IMR-90 (cell line): ENCODE measurements at regions not wholly inside any gene's neighbourhood (a gene's known extent, or its start where the extent isn't known, plus 50 kb on each side); places are given as distances from the start of the nearest gene placed in this dataset.

ENCODE experiments used
- ATAC-seq: fragments of 200-7000 bp; cut with Tn5 transposase; 2 replicates; pipeline ENCODE4 v1.9.1; 2020; ENCODE audit warnings: low read depth, mild to moderate bottlenecking, moderate library complexity
- BruUV-seq: library from RNA; stranded (reverse); fragments of 400-500 nt; replicated peaks from 2 replicates; lab custom pipeline; 2021; lab: Mats Ljungman, UMichigan
- CTCF ChIA-PET: fragments of 300-600 bp; formaldehyde crosslinking; extraction: SDS; loops from one replicate; lab custom pipeline; 2021; ENCODE audit warnings: antibody characterized with exemption; lab: Yijun Ruan, JAX
- POLR2A ChIA-PET: fragments of 300-600 bp; sonication (Branson Sonifier 250); formaldehyde crosslinking; loops from one replicate; lab custom pipeline; 2022; ENCODE audit warnings: antibody characterized with exemption; ENCODE audit not compliant: unreplicated experiment; lab: Charles Lee
- DNase-seq: peaks from one replicate; pipeline ENCODE4 v3.0.0; 2013
- H2AFZ ChIP-seq: replicated peaks from 2 replicates; pipeline ENCODE3; 2013; ENCODE audit warnings: low read length, mild to moderate bottlenecking; ENCODE audit not compliant: poor library complexity
- H2AK5ac ChIP-seq: 2 replicates; pipeline ENCODE4 v1.6.1; 2013; ENCODE audit warnings: low read depth, low read length, inconsistent platforms
- H2AK9ac ChIP-seq: replicated peaks from 2 replicates; pipeline ENCODE3; 2013; ENCODE audit warnings: mild to moderate bottlenecking, low read depth, low read length, moderate library complexity; ENCODE audit not compliant: poor library complexity
- H2BK120ac ChIP-seq: 2 replicates; pipeline ENCODE4 v1.6.1; 2013; ENCODE audit warnings: low read depth, low read length, inconsistent platforms
- H2BK15ac ChIP-seq: 3 replicates; pipeline ENCODE4 v1.6.1; 2013; ENCODE audit warnings: low read depth, low read length, inconsistent platforms
- H2BK20ac ChIP-seq: 2 replicates; pipeline ENCODE4 v1.6.1; 2013; ENCODE audit warnings: low read depth, mild to moderate bottlenecking, inconsistent platforms, low read length, moderate library complexity
- H2BK5ac ChIP-seq: 2 replicates; pipeline ENCODE4 v1.6.1; 2013; ENCODE audit warnings: mild to moderate bottlenecking, low read depth, low read length, inconsistent platforms; ENCODE audit not compliant: poor library complexity, severe bottlenecking
- H3K14ac ChIP-seq: replicated peaks from 2 replicates; pipeline ENCODE4 v1.6.1; 2013; ENCODE audit warnings: low read depth, low read length, inconsistent platforms
- H3K18ac ChIP-seq: 2 replicates; pipeline ENCODE4 v1.6.1; 2013; ENCODE audit warnings: low read depth, low read length, control low read depth
- H3K23ac ChIP-seq: 2 replicates; pipeline ENCODE4 v1.6.1; 2013; ENCODE audit warnings: low read depth, low read length, inconsistent platforms
- H3K27ac ChIP-seq: 2 replicates; pipeline ENCODE4 v1.5.1; 2013; ENCODE audit warnings: mild to moderate bottlenecking, control low read depth, low read length; ENCODE audit not compliant: insufficient read depth
- H3K27me3 ChIP-seq: 2 replicates; pipeline ENCODE4 v1.6.1; 2013; ENCODE audit warnings: low read length; ENCODE audit not compliant: control insufficient read depth, insufficient read depth
- H3K36me3 ChIP-seq: 2 replicates; pipeline ENCODE4 v1.6.1; 2013; ENCODE audit warnings: low read length, mixed read lengths; ENCODE audit not compliant: control insufficient read depth, insufficient read depth
- H3K4ac ChIP-seq: 2 replicates; pipeline ENCODE4 v1.6.1; 2013; ENCODE audit warnings: low read depth, low read length, inconsistent platforms
- H3K4me1 ChIP-seq: 2 replicates; pipeline ENCODE4 v1.6.1; 2013; ENCODE audit warnings: low read length, mixed read lengths; ENCODE audit not compliant: control insufficient read depth, insufficient read depth
- H3K4me2 ChIP-seq: 2 replicates; pipeline ENCODE4 v1.6.1; 2013; ENCODE audit warnings: low read depth, mild to moderate bottlenecking, control low read depth, low read length, moderate library complexity
- H3K4me3 ChIP-seq: 2 replicates; pipeline ENCODE4 v1.5.1; 2013; ENCODE audit warnings: low read depth, mild to moderate bottlenecking, control low read depth, low read length, moderate library complexity; ENCODE audit not compliant: insufficient read depth
- H3K56ac ChIP-seq: 2 replicates; pipeline ENCODE4 v1.6.1; 2013; ENCODE audit warnings: low read length, inconsistent platforms; ENCODE audit not compliant: insufficient read depth; ENCODE audit errors: extremely low read depth
- H3K79me1 ChIP-seq, 2 experiments: 2 replicates each; pipeline ENCODE4 v1.6.1; 2013; ENCODE audit warnings: low read length in 2 of 2, inconsistent platforms in 1 of 2, low read depth in 1 of 2
- H3K9ac ChIP-seq: 2 replicates; pipeline ENCODE4 v1.6.1; 2013; ENCODE audit warnings: low read depth, low read length, control low read depth
- H3K9me1 ChIP-seq: 2 replicates; pipeline ENCODE4 v1.6.1; 2013; ENCODE audit warnings: low read length, inconsistent platforms; ENCODE audit not compliant: insufficient read depth
- H3K9me3 ChIP-seq: 2 replicates; pipeline ENCODE4 v1.6.1; 2013; ENCODE audit warnings: low read length; ENCODE audit not compliant: control insufficient read depth, insufficient read depth
- H4K20me1 ChIP-seq: 2 replicates; pipeline ENCODE4 v1.6.1; 2013; ENCODE audit warnings: low read length, inconsistent platforms; ENCODE audit not compliant: insufficient read depth
- H4K5ac ChIP-seq: 2 replicates; pipeline ENCODE4 v1.6.1; 2013; ENCODE audit warnings: mild to moderate bottlenecking, low read depth, low read length, control low read depth
- H4K8ac ChIP-seq, 2 experiments: 2 replicates each; pipeline ENCODE4 v1.6.1; 2013; ENCODE audit warnings: low read depth in 2 of 2, low read length in 2 of 2, control low read depth in 1 of 2, inconsistent platforms in 1 of 2
- H4K91ac ChIP-seq: 2 replicates; pipeline ENCODE4 v1.6.1; 2013; ENCODE audit warnings: low read depth, low read length, inconsistent platforms; ENCODE audit not compliant: insufficient read depth
- CEBPB ChIP-seq: IDR thresholded peaks from 2 replicates; pipeline ENCODE4 v1.6.1; 2012; ENCODE audit warnings: low read depth, low read length, improper control_type of control experiment
- CHD1 ChIP-seq: IDR thresholded peaks from 2 replicates; pipeline ENCODE4 v1.6.1; 2012; ENCODE audit warnings: low read depth, low read length, improper control_type of control experiment
- MAFK ChIP-seq: IDR thresholded peaks from 2 replicates; pipeline ENCODE4 v1.6.1; 2012; ENCODE audit warnings: low read depth, low read length, improper control_type of control experiment
- MAZ ChIP-seq: IDR thresholded peaks from 2 replicates; pipeline ENCODE4 v1.6.1; 2012; ENCODE audit warnings: low read depth, mild to moderate bottlenecking, low read length, improper control_type of control experiment, moderate library complexity, borderline replicate concordance
- MXI1 ChIP-seq: IDR thresholded peaks from 2 replicates; pipeline ENCODE4 v1.6.1; 2012; ENCODE audit warnings: low read depth, mild to moderate bottlenecking, low read length, moderate library complexity, borderline replicate concordance
- POLR2A ChIP-seq: IDR thresholded peaks from 2 replicates; pipeline ENCODE4 v1.6.1; 2012; ENCODE audit warnings: mild to moderate bottlenecking, low read depth, low read length
- SMC3 ChIP-seq: fragments of 150-350 bp; IDR thresholded peaks from 2 replicates; pipeline ENCODE4 v1.6.1; 2016; ENCODE audit warnings: low read depth, mild to moderate bottlenecking, antibody characterized with exemption, low read length, moderate library complexity
- WGBS, 2 experiments: methylation state at CpG; one replicate each; pipeline versions ENCODE4 v1.1.5 to v1.1.7; 2013; ENCODE audit warnings: missing lambda C conversion rate in 2 of 2; ENCODE audit not compliant: insufficient read length in 1 of 2; ENCODE audit errors: extremely low coverage in 2 of 2; 5-methylcytosine and 5-hydroxymethylcytosine counted together
- dilution Hi-C: fragments of 300-500 bp; cut with HindIII; formaldehyde crosslinking; loops from one replicate; pipeline ENCODE4 v1.14.3; 2018; ENCODE audit warnings: low sequenced_read_pairs; ENCODE audit not compliant: unreplicated experiment
- in situ Hi-C: fragments of 300-500 bp; cut with MboI; formaldehyde crosslinking; loops from 3 replicates; pipeline ENCODE4 v1.14.3; 2019; ENCODE audit warnings: low sequenced_read_pairs, inconsistent platforms, mixed read lengths
- intact Hi-C: fragments of 100-400 bp; cut with micrococcal nuclease; formaldehyde crosslinking; loops from 2 replicates; pipeline ENCODE4 v1.10.0; 2022
- TF ChIP-seq, protein P1 (sequence below): fragments of 150-350 bp; IDR thresholded peaks from 2 replicates; pipeline ENCODE4 v1.6.1; 2017; ENCODE audit warnings: mild to moderate bottlenecking, antibody characterized with exemption, low read length, low read depth

DNA sequence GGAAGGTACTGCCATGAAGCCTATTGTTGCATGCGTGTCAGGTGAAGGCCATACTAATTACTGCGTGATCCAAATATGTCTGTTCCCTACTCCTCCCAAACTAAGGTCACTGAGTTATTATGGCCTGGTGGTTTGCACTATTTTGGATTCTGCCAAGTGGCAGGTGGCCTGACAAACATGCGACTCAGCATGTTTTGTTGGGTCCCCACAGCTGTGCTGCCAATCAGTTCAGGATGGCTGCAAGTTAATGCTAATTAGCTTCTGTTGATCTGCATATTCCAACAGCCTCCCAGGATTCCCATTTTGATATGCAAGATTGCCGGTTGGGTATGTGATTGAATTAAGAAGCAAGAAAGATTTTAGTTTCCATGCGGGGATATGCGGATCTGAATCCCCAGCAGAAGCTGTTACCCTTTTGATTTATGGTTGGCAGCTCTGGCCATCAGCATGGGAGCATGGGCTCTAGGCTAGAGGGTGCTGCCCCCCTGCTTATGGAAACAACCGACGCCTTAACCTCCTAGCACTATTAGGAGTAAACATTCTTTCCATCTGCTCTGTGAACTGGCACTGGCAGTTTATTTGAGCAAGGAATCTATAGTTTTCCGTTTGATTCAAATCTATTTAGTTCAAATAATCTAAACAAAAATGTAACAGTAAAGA is 429.8 kb upstream of the C1orf87 start:
- no peak overlapping the region for H4K91ac ChIP-seq
- H2BK20ac ChIP-seq = no peak overlapping the region
- peaks cover 6% of the 10 kb centered on the region for H3K9me3 ChIP-seq
- TF ChIP-seq CEBPB = no peak
- TF ChIP-seq SMC3 = no peak
- TF ChIP-seq MXI1 = no peak
- no peak for TF ChIP-seq MAFK
- TF ChIP-seq, protein P1, sequence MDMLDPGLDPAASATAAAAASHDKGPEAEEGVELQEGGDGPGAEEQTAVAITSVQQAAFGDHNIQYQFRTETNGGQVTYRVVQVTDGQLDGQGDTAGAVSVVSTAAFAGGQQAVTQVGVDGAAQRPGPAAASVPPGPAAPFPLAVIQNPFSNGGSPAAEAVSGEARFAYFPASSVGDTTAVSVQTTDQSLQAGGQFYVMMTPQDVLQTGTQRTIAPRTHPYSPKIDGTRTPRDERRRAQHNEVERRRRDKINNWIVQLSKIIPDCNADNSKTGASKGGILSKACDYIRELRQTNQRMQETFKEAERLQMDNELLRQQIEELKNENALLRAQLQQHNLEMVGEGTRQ = no peak
- no peak for TF ChIP-seq CHD1
- TF ChIP-seq MAZ = no peak
- no peak for TF ChIP-seq POLR2A
- H3K23ac ChIP-seq = no peak overlapping the region
- no peak overlapping the region for H3K56ac ChIP-seq
- dilution Hi-C loops (no loop called here), in situ Hi-C loops (no loop called here), intact Hi-C loops (no loop called here)
- no peak overlapping the region for H3K14ac ChIP-seq
- no peak overlapping the region for H3K9ac ChIP-seq
- H3K27me3 ChIP-seq = no peaks in the 10 kb centered on the region
- BruUV-seq = no TSS peak
- H4K20me1 ChIP-seq = no peaks in the 10 kb centered on the region
- CTCF ChIA-PET = no interaction called here
- H2AK5ac ChIP-seq = no peak overlapping the region
- H3K27ac ChIP-seq = no peak overlapping the region
- H3K4me3 ChIP-seq = no peak overlapping the region
- WGBS, 2 experiments = 20% methylated on average over 3 of the region's 9 CpGs; no CpG with 5 or more reads in 1 of the 2 experiments
- no peaks in the 10 kb centered on the region for H3K4me1 ChIP-seq
- H2BK5ac ChIP-seq = no peak overlapping the region
- no peak overlapping the region for H2AFZ ChIP-seq
- H4K8ac ChIP-seq = no peak overlapping the region
- H3K18ac ChIP-seq = no peak overlapping the region
- no peaks in the 10 kb centered on the region for H3K9me1 ChIP-seq
- no peak for ATAC-seq
- no peak overlapping the region for H4K5ac ChIP-seq
- DNase-seq = no peak
- no peak overlapping the region for H3K4me2 ChIP-seq
- H2BK120ac ChIP-seq = no peak overlapping the region
- H3K4ac ChIP-seq = no peak overlapping the region
- no peaks in the 10 kb centered on the region for H3K79me1 ChIP-seq
- H3K36me3 ChIP-seq = no peaks in the 10 kb centered on the region
- H2AK9ac ChIP-seq = no peak overlapping the region
- POLR2A ChIA-PET = no interaction called here
- no peak overlapping the region for H2BK15ac ChIP-seq
